Activated T-helper 1 cell treated with anti-CD3 and anti-CD28 coated beads, Interleukin-12 subunit alpha, Interleukin-12 subunit beta, Interleukin-2, Interleukin-4 antibody, amounts not matched to agents 30 ng/mL and 10 ng/mL and 1 ng/mL, durations not matched to agents 14 hours and 24 hours and 36 hours (primary cell): ENCODE measurements at regions not wholly inside any gene's neighbourhood (a gene's known extent, or its start where the extent isn't known, plus 50 kb on each side); places are given as distances from the start of the nearest gene placed in this dataset.

Experiments used
- DNase-seq: peaks from one replicate; pipeline ENCODE4 v3.0.0; 2021; ENCODE audit warnings: low spot score
- H3K27ac Mint-ChIP-seq: one replicate; pipeline ENCODE4 v1.8.0; 2021; ENCODE audit warnings: mild to moderate bottlenecking, mixed read lengths
- H3K27me3 Mint-ChIP-seq: one replicate; pipeline ENCODE4 v1.8.0; 2022; ENCODE audit warnings: mild to moderate bottlenecking, moderate library complexity, mixed read lengths; ENCODE audit not compliant: insufficient read depth
- H3K36me3 Mint-ChIP-seq: one replicate; pipeline ENCODE4 v1.8.0; 2021; ENCODE audit warnings: low read depth, mixed read lengths
- H3K4me1 Mint-ChIP-seq: one replicate; pipeline ENCODE4 v1.8.0; 2021; ENCODE audit warnings: low read depth, mixed read lengths
- H3K4me3 Mint-ChIP-seq: one replicate; pipeline ENCODE4 v1.8.0; 2021; ENCODE audit warnings: mild to moderate bottlenecking, moderate library complexity, mixed read lengths
- H3K9me3 Mint-ChIP-seq: one replicate; pipeline ENCODE4 v1.8.0; 2021; ENCODE audit warnings: mixed read lengths
- intact Hi-C: fragments of 100-400 bp; cut with micrococcal nuclease; formaldehyde crosslinking; loops from one replicate; pipeline ENCODE4 v1.15.1; 2024

DNA sequence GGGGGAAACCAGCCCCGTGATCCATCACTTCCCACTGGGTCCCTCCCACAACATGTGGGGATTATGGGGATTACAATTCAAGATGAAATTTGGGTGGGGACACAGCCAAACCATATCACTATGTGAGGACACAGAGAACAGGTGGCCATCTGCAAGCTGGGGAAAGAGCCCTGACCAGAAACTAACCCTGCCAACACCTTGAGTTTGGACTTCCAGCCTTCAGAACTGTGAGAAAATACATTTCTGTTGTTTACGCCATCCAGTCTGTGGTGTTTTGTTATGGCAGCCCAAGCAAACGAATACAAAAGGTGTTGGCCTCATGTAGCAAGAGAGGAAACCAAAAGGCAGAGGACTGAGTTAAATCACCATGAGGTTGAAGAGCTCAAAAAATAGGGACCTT lies 169.9 kb upstream of the TENM3 start:
- Mint-ChIP-seq H3K27me3 (no peaks in the 10 kb centered on the region), H3K9me3 (peaks cover 22% of the 10 kb centered on the region), H3K27ac (no peak overlapping the region), H3K4me1 (no peaks in the 10 kb centered on the region), H3K36me3 (no peaks in the 10 kb centered on the region), H3K4me3 (no peak overlapping the region)
- no peak for DNase-seq
- intact Hi-C loops, result no loop called here

DNA sequence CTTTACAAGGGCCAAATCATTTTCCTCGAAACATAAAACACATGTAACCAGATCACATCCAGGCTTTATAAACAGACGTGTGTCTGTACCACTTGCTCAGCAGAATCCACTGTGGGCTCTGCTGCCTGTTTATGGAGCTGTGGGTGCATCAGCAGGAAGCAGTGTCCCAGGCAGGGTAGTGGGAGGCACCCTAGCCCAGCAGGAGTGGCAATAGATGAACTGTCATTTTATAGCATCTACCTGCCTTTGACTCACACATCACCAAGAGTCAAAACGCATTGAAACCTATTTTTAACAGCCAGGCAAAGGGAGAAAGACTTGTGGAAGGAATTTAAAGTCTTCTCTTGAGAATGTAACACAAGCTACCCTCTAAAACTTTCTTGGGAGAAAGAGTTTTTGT lies 169.1 kb upstream of the TENM3 start:
- no peak for DNase-seq
- Mint-ChIP-seq H3K9me3 (peaks cover 22% of the 10 kb centered on the region), H3K27me3 (no peaks in the 10 kb centered on the region), H3K36me3 (no peaks in the 10 kb centered on the region), H3K27ac (no peak overlapping the region), H3K4me1 (no peaks in the 10 kb centered on the region), H3K4me3 (no peak overlapping the region)
- intact Hi-C loops, result no loop called here

DNA sequence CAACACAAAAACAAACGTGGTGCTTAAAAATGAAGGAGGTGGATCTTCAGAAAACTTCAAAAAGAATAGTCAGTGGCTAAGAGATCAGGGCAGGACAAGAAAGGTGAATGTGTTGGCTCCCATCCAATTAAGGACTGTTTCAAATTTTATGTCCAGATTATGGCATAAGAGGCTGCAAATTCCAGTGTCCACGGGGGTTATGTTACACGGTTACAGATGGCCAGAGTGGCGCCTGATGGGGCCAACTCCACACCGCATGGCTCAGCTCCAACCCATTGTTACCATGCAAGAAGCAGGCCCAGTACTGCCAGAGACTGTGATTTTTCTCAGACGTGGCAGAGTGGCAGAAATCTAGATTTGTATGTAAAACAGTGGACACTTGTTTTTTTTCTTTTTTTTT lies 168.4 kb upstream of the TENM3 start:
- H3K9me3 Mint-ChIP-seq, result peaks cover 22% of the 10 kb centered on the region

DNA sequence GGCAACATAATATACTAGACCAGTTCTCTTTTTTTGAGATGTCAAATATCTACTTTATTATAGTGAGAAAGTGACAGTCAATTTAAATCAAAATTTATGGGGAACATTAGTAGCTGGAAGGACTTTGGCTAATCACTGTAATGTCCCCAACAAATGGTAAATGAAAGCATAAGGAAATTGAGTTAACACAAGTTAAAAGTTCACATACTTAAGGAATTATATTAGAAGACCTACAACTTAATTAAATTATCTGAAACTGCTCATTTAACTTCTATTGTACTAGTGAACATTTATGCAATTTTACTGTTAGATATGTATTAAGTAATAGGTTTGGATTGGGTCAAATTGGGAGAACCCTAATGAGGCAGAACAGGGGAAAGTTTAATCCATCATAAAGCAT lies 160.3 kb upstream of the TENM3 start:
- Mint-ChIP-seq H3K27me3 (no peaks in the 10 kb centered on the region), H3K4me3 (no peak overlapping the region), H3K27ac (no peak overlapping the region), H3K4me1 (no peaks in the 10 kb centered on the region), H3K36me3 (no peaks in the 10 kb centered on the region), H3K9me3 (no peaks in the 10 kb centered on the region)
- no peak for DNase-seq
- intact Hi-C loops, result no loop called here

More for the DNA sequence above, 168.4 kb upstream of the TENM3 start:
- Mint-ChIP-seq H3K27me3 (no peaks in the 10 kb centered on the region), H3K27ac (no peak overlapping the region), H3K4me3 (no peak overlapping the region), H3K36me3 (no peaks in the 10 kb centered on the region), H3K4me1 (no peaks in the 10 kb centered on the region)
- DNase-seq, result no peak
- intact Hi-C loops, result no loop called here

DNA sequence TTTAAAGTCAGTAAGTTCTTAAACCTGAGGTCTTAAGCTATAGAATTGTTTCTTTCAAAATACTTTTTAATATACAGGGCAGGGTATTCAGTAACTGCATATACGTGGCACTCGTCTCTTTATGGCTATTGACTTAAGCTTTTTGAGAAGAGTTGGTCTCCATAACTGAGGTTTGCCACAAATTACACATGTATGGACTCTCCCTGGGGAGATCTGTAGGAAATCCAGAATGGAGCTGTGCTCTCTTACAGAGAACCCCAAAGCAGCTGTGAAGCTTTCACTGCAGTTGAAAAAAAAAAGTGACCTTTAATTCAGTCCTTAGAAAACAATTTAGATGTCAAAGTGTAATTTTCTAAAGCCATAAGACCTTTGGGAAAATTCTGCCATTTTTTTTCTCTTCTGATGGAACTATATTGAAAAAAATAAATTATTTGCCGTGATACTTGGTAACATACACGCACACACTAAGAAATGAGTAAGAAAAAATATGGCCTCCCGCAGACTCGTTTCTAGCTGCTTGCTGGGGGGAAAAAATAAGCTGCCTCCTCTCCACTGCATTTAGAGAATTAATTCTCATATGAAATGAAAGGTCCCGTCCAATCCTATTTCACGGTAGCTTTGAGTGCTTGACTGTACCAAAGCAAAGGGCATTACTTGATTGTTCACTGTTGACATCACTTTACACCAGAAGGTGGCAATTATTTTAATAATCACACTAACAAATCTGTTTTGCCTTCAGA lies 159.4 kb upstream of the TENM3 start:
- no peak for DNase-seq
- no peaks in the 10 kb centered on the region for H3K9me3 Mint-ChIP-seq
- H3K4me1 Mint-ChIP-seq, result no peaks in the 10 kb centered on the region
- H3K4me3 Mint-ChIP-seq, result no peak overlapping the region
- H3K27me3 Mint-ChIP-seq, result no peaks in the 10 kb centered on the region
- no peak overlapping the region for H3K27ac Mint-ChIP-seq
- H3K36me3 Mint-ChIP-seq, result no peaks in the 10 kb centered on the region
- intact Hi-C loops, result no loop called here

DNA sequence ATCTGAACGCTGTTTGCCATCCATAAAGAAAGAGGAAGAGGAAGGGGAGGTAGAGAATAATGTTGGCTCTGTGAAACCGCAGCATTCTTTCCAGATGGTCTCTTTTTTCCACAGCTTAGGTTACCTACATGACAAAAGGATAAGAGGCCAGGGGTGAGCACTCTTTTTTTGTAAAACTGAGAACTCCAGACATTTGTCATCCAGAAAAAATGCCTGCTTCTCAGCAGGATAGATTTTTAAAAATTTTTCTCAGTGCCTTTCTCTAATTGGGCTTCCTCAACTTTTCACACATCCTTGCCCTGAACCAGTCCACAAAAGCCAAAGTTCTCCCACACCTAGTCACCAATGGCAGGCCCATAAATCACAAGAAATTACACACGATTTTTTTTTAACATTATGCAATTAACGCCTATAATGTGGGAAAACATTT lies 158.1 kb upstream of the TENM3 start:
- no peak for DNase-seq
- Mint-ChIP-seq H3K4me1 (no peaks in the 10 kb centered on the region), H3K4me3 (no peak overlapping the region), H3K36me3 (no peaks in the 10 kb centered on the region), H3K27me3 (no peaks in the 10 kb centered on the region), H3K27ac (no peak overlapping the region), H3K9me3 (no peaks in the 10 kb centered on the region)
- intact Hi-C loops, result no loop called here

DNA sequence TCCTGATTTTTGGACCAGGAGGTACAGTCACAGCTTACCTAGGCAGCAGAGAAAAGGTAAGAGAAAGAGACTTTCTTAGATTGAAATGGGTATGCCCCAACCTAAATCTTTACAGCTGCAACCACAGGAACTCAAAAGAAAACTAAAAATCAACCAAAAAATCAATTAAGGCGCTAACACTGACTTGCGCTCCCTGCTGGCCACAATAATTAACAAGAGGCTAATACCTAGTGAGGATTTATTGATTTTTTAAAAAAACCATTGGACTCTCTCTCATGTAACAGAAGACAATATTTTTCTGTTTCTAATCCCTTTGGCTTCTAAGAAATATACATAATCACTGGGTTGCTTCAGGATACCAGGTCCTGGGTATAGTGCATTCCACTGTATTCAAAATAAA lies 153.9 kb upstream of the TENM3 start:
- intact Hi-C loops, result no loop called here
- H3K27ac Mint-ChIP-seq, result no peak overlapping the region
- no peaks in the 10 kb centered on the region for H3K4me1 Mint-ChIP-seq
- H3K27me3 Mint-ChIP-seq, result no peaks in the 10 kb centered on the region
- DNase-seq, result no peak
- H3K9me3 Mint-ChIP-seq, result no peaks in the 10 kb centered on the region
- H3K4me3 Mint-ChIP-seq, result no peak overlapping the region
- no peaks in the 10 kb centered on the region for H3K36me3 Mint-ChIP-seq

DNA sequence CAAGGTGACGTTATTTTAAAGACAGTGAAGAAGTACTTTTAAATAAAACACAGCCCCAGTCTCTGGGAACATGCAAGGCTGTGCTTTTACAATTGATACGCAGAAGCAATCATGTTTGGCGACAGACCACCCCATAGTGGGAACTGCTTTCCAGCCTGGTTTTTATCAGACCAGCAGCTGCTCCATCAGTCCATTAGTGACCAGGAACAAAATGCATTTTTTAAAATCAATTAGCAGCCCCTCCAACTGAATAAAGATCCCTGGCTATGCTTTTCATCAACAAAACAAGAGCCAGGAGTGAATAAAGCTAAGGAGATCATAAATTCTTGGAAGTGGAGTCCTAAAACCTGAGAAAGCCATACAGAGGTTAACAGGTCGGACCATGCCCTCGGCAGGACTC lies 153.0 kb upstream of the TENM3 start:
- no peaks in the 10 kb centered on the region for H3K36me3 Mint-ChIP-seq
- no peaks in the 10 kb centered on the region for H3K27me3 Mint-ChIP-seq
- intact Hi-C loops, result no loop called here
- no peak for DNase-seq
- no peaks in the 10 kb centered on the region for H3K4me1 Mint-ChIP-seq
- no peak overlapping the region for H3K27ac Mint-ChIP-seq
- H3K9me3 Mint-ChIP-seq, result peaks cover 4% of the 10 kb centered on the region
- H3K4me3 Mint-ChIP-seq, result no peak overlapping the region

DNA sequence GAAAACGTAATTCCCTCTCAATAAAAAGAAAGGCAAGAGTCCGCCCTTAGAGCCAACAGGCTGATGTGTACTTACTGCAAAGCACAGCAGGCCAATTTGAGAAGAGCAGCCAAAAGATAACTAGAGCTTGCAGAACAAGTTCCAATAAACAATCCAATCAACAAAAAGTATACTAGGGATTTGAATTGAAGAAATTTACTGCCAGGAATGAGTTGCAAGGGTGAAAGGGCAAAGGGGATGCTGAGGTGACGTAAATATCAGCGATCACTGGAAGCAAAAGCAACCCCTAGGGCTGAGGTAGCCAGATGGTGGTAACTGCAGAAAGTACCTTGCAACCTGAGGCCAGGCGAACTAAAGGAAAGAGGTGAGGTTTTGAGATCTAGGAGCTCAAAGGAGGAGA lies 152.1 kb upstream of the TENM3 start:
- Mint-ChIP-seq H3K36me3 (no peaks in the 10 kb centered on the region), H3K4me1 (no peaks in the 10 kb centered on the region), H3K27me3 (no peaks in the 10 kb centered on the region), H3K27ac (no peak overlapping the region), H3K4me3 (no peak overlapping the region), H3K9me3 (peaks cover 4% of the 10 kb centered on the region)
- intact Hi-C loops, result no loop called here
- no peak for DNase-seq

DNA sequence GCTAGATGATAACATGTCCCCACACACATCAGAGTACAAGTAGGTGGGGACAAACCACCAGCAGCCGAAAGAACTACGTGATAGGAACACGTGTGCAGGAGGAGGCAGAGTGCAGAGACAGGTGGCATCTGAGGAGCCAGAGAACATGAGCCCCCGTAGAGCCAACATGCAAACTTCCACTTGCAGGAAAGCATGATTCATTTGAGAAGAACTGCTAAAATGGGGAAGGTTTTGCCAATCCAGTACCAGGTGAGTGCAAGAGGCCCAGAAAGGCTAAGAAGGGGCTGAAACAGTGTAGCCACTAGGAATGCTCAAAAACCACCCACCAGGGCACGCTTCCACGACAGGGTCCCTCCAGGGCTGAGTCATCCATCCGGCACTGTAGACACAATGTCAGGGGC lies 149.8 kb upstream of the TENM3 start:
- Mint-ChIP-seq H3K4me1 (no peaks in the 10 kb centered on the region), H3K9me3 (peaks cover 4% of the 10 kb centered on the region), H3K27ac (no peak overlapping the region), H3K4me3 (no peak overlapping the region), H3K27me3 (no peaks in the 10 kb centered on the region), H3K36me3 (no peaks in the 10 kb centered on the region)
- intact Hi-C loops, result no loop called here
- no peak for DNase-seq

DNA sequence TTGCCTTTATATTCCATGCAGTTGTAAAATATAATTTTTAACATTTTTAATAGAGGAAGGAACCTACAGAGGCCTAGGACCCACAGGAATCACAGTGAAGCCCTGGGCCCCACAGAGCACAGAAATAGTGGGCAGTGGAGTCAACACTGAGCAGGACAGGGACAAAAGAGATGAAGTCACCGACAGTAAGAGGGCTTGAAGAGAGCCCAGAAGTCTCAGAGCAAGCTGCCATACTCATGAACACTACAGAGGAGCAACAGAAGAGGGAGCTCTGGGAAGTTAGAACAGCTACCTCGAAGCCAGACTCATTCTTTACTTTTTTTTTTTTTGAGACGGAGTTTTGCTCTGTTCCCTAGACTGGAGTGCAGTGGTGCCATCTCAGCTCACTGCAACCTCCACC lies 149.3 kb upstream of the TENM3 start:
- no peaks in the 10 kb centered on the region for H3K4me1 Mint-ChIP-seq
- no peak for DNase-seq
- H3K4me3 Mint-ChIP-seq, result no peak overlapping the region
- peaks cover 4% of the 10 kb centered on the region for H3K9me3 Mint-ChIP-seq
- H3K27me3 Mint-ChIP-seq, result no peaks in the 10 kb centered on the region
- H3K36me3 Mint-ChIP-seq, result no peaks in the 10 kb centered on the region
- intact Hi-C loops, result no loop called here
- H3K27ac Mint-ChIP-seq, result no peak overlapping the region

DNA sequence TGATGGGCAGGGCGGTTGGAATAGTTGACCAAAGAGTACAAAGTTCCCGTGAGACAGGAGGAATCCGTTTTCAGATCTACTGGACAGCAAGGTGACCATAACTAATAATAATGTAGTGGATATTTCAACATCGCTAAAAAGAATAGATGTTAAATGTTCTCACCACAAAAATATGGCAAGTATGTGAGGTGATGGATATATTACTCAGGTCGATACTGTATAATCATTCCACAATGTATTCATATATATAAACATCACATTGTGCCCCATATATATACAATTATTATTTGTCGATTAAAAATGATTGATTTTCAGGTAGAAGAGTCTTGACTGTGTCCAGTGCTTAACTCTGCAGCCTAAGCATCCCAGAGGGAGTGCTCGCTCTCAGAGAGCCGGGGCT lies 141.6 kb upstream of the TENM3 start:
- intact Hi-C loops, result no loop called here
- H3K27ac Mint-ChIP-seq, result no peak overlapping the region
- no peaks in the 10 kb centered on the region for H3K27me3 Mint-ChIP-seq
- no peak for DNase-seq
- H3K4me1 Mint-ChIP-seq, result no peaks in the 10 kb centered on the region
- H3K36me3 Mint-ChIP-seq, result no peaks in the 10 kb centered on the region
- no peaks in the 10 kb centered on the region for H3K9me3 Mint-ChIP-seq
- no peak overlapping the region for H3K4me3 Mint-ChIP-seq

DNA sequence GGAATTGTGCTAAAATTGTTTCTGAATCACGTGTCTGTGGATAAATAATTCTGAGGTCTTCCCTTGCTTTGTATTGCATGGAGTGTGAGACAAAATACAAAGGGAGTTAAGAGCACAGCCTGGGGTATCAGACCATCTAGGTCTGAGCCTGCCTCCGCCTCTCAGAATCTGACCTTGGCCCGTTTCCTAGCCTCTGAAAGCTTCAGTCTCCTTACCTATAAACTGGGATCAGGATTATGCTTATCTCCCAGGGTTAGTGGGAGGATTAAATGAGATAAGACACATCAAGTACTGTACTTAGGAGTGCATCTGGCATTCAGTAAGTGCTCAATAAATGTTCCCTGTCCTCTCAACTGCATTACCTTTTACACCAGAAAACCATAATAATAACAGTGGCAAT lies 140.6 kb upstream of the TENM3 start:
- H3K4me3 Mint-ChIP-seq, result no peak overlapping the region
- H3K36me3 Mint-ChIP-seq, result no peaks in the 10 kb centered on the region
- H3K27ac Mint-ChIP-seq, result no peak overlapping the region
- no peak for DNase-seq
- intact Hi-C loops, result no loop called here
- no peaks in the 10 kb centered on the region for H3K27me3 Mint-ChIP-seq
- no peaks in the 10 kb centered on the region for H3K4me1 Mint-ChIP-seq
- H3K9me3 Mint-ChIP-seq, result no peaks in the 10 kb centered on the region
